Gastrocnemius medialis (tissue), 4 donors: ENCODE measurements at regions not wholly inside any gene's neighbourhood (a gene's known extent, or its start where the extent isn't known, plus 50 kb on each side); places are given as distances from the start of the nearest gene placed in this dataset.

ENCODE experiments used
- CTCF ChIP-seq, 5 experiments: fragments of 450-650 bp in 3 of 5; fragments of 200-600 bp in 2 of 5; sonication (generic) in 2 of 5; IDR thresholded peaks in 4 of 5; conservative IDR thresholded peaks in 1 of 5; 1 replicate in 4 of 5; 2 replicates in 1 of 5; pipeline ENCODE4 v1.5.1; 2016 to 2019; ENCODE audit warnings: antibody characterized with exemption in 5 of 5, mild to moderate bottlenecking in 3 of 5, moderate library complexity in 3 of 5
- POLR2A ChIP-seq, 2 donors: fragments of 450-650 bp; IDR thresholded peaks; one replicate each; pipeline ENCODE4 v1.6.1; 2017; ENCODE audit warnings: antibody characterized with exemption in 2 of 2, mild to moderate bottlenecking in 2 of 2, moderate library complexity in 2 of 2

GRCh38 chr6:98724537-98724936 lies 109.8 kb upstream of the POU3F2 start:
- no peak for TF ChIP-seq CTCF (IDR thresholded peaks at IDR 0.05 in 4 of 5, conservative IDR thresholded peaks at IDR 0.05 in 1 of 5)
- no peak for TF ChIP-seq POLR2A (IDR thresholded peaks at IDR 0.05)
